HuH-7 (cell line): ENCODE measurements at regions not wholly inside any gene's neighbourhood (a gene's known extent, or its start where the extent isn't known, plus 50 kb on each side); places are given as distances from the start of the nearest gene placed in this dataset.
"Not testable (repeated sequence)": the region's sequence is repeated elsewhere in the genome, so short reads cannot be mapped to it uniquely, and the experiment has no call there.

ENCODE experiments used
- DNase-seq: peaks from one replicate; pipeline ENCODE4 v3.0.0; 2011; ENCODE audit warnings: low spot score

DNA sequence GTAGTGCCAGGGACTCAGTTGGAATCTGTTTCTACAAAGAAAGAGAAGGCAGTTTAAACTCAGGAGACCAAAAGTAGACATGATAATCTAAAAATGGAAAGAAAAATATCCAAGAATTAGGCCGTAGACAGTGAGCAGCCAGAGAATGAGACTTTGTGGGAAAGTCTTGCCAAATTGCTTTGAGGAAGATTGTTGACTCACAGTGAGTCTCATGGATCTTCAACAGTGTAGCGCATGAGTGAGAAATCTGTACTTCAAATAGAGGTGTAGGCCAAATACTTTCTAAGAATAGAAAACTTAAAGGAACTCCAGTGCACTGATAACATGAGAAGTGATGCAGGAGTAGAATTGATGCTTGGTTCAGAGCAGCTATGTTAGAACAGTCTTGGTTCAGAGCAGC lies 284.5 kb downstream of the HTR1B start:
- DNase-seq = no peak

DNA sequence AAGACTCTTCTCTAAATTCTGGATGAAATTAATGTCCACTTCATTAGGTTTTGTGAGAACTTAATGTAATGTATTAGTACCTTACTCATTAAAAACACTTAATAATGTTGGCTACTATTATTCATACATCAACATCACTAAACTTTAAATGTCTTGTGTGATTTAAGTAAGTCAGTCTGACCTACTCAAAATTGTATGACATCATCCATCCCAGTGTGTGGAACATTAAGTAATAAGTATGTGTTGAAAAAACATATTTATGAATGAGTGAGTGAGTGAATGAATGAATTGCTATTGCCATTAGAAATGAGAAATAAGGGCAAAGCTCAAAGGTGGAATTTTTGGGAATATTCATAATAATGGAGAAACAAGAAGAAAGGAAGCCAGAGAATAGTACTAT lies 285.8 kb downstream of the HTR1B start:
- DNase-seq = no peak

DNA sequence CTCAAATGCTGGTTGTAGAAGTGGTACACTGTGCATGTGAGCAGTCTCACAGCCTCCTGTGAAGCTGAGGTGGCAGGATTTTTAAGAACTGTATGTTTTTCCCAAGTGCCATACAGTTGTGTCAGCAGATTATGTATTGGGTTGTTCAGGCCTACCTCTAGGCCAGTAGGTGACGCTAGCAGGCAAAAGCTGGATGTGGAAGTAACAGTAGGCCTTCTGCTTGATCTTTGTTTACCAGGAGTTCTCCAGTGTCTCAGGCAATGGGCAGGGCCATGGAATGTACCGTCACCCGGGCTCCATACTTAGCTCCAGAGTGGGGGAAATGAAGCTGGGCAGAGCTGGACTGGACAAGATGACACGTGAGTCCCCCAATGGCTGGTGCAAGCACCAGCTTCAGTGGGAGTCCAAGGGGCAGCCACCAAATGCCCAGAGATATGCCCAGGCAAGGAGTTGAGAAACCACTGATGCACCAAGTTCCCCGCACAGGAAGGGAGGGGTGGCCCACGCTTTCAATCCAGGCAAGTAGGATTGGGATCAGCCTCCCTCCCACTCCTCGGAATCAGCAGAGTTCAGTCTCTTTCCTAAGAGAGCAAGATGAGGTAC lies 289.7 kb downstream of the HTR1B start:
- peak; percentile 1 for DNase-seq

DNA sequence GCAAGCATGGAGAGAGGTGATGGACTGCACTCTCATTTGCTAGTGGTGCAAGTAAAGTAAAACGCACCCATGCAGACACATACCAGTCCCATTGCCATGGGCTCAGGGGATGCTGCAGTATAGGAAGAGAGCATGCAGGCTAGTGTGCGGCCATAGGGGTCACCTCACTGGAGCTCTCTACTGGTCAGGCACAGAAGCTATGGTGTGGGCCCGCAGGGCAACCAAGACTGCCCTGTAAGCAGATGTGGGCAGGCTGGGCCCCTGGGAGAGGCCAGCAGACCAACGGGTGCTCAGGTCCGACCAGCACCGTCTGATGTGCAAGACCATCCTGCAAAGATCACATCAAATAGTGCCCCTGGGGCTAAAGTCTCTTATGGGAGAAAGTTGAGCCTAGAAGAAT lies 290.7 kb downstream of the HTR1B start:
- DNase-seq = no peak

DNA sequence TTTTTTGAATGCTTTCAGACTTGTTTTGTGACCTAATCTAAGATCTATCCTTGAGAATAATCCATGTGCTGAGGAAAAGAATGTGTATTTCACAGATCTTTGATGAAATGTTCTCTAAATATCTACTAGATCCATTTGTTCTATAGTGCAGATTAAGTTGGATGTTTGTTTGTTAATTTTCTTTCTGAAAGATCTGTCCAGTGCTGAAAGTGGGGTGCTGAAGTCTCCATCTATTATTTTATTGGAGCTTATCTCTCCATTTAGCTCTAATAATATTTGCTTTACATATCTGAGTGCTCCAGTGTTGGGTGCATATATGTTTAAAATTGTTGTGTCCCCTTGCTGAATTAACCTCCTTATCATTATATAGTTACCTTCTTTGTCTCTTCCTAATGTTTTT lies 303.6 kb downstream of the HTR1B start:
- DNase-seq = no peak

DNA sequence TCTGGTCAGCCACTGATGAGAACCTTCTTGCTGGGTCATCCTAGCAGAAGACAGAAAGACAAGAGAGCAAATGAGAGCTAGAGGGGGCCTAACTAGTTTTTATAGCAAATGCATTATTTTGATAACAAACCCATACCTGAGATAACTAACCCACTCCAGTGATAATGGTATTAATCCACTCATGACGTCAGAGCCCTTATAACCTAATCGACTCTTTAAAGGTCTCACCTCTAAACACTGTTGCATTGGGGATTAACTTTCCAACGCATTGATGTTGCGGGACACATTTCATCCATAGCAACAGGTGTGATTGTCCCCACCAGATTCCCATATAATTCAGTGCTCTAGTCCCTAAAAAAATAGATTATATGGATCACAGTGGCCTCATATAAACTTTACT lies 312.1 kb downstream of the HTR1B start:
- no peak for DNase-seq

DNA sequence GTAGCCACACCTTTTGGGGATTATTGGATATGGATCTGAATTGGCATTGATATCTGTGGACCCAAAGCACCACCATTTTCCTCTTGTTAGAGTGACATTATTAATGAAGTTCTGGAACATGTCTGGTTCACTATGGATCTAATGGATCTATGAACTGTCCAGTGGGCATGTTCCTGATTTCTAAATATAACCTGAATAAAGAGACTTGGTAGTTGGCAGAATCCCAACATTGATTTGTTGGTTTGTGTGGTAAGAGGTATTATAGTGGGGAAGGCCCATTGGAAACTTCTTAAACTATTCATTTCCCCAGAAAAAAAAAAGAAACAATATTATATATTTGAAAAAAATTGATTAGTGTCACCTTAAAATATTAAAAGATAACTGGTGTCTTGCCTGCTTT lies 312.6 kb downstream of the HTR1B start:
- no peak for DNase-seq

DNA sequence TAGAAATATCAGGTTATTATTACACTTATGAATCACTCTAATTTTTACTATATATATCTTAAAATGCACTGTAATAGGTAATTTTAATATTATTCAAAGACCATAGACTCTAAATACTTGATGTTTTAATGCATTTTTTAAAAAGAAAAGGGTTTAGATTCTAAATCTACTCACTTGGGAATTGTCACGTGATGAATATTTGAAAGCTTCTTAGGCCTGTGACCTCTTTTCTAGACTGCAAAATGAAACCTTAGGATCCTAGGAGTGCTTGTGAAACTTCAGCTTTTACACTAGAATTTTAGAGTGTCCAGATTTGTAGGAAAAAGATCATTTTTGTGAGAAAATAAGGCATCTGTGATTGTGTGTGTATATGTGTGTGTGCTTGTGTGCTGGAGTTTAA lies 318.0 kb downstream of the HTR1B start:
- no peak for DNase-seq

DNA sequence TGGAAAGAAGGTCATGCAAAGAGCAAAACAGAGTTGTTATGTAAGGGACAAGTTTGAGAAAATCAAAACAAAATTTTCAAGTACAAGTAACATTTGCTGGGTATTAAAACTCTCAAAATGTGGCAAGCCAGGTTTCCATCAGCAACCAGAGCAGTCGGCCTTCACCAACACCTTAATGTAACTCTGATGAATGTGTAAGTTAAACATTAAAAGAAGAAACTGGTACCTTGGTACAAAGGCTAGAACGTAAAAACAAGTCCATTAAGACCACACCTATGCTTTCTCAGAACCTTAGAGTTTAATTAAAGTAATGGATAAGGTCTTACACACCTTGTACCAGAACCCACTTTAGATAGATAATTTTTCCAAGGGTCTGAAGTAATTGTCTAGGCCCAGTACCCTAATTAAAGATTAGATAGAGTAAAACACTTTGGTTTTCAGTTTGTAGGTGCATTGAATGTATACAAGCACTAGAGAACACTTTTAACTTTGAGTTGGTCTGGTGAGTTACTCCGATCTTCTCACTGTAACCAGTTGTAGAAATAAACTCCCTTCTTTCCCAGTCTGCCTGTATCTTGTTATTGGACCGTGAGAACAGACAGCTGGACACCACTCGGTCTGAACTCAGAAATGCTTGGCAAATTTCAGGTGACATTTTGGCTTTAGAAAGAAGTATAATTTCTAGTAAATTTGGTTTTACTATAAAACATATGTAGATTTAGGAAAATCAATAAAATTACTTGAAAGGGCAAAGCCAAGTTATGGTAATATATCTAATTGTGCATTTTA lies 319.4 kb downstream of the HTR1B start:
- no peak for DNase-seq

DNA sequence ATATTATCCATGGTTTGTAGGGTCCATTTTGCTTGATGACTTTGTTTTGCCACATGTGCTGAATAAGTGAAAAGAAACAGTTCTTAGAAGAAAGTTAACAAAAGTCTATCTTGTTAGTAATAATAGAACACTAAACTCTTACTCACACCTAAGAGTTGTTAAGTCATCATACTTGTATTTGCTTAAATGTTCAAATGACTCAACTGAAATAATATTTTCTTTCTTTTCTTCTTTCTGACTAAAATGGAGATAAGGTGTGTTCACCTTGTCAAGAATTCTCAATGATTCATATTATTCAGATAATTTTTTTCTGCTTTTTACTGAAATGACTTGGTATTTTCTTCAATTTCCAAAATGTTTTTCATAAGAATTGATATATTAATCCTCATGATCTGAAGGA lies 327.2 kb downstream of the HTR1B start:
- DNase-seq = no peak

DNA sequence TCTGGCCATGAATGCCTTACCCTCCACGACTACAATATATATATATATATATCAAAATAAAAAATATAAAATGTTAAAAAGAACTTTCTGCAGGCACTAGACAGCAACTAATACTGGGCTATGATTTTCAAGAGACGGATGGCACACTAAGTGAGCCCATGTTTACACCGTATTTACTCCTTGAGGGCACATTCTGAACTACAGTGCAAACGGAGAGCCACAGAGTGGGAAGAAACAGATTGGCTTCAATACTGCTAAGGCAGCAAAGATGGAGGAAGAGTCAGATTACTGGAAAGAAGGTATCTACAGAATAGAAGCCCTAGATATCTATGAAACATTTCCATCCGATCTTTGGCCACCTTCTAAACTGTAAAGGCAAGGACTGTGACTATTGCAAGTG lies 330.3 kb downstream of the HTR1B start:
- DNase-seq = no peak

DNA sequence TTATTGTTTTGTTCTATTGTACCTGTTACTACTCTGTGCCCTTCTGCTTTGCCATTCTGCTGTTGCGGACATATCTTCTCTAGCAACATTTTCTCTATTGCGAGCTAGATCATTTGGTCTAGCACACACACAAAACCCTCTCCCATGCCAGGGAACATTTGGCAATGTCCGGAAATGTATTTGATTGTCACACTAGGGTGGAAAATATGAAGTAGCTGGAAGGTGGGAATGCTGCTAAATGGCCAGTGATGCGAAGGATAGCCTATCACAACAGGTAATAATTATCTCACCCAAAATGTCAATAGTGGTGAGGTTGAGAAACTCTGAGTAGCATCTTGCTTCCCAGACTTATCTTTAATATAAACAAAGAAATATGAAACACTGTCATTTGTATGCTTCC lies 331.9 kb downstream of the HTR1B start:
- no peak for DNase-seq

DNA sequence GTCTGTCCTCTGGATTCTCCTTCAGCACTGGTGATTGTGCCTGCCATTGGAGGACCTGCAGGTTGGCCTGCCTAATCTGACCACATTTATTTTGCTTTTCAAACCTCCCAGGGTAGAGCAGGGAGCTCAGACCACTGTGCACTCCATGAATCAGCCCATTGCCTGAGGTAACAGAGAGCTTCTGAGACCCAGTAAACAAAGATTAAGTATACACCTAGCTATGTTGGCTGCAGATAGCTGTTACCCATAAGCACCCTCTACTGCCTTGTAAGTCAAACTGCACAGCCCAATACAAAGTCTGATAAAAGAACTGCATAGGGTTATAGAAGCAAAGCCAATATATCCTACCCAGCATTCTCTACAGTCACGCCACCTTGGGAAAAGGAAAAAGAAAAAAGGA lies 338.7 kb downstream of the HTR1B start:
- no peak for DNase-seq

DNA sequence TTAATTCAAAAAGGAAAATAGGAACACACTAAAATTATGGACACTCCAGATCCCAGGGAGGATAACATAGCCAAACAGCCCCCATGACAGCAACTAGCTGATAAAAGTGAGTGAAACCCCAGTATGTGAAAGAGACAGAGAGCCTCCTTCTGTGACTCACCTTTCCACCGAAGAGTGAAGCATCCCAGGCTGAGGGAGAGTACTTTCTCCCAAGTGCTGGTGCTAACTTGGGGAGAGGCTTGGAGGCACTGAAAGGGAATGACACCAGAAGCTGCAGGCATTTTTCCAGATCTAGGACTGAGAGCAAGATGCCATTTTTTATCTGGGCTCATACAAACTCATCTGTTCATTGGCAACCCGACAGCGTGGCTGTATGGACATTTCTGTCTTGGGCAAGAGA lies 339.8 kb downstream of the HTR1B start:
- DNase-seq = no peak

DNA sequence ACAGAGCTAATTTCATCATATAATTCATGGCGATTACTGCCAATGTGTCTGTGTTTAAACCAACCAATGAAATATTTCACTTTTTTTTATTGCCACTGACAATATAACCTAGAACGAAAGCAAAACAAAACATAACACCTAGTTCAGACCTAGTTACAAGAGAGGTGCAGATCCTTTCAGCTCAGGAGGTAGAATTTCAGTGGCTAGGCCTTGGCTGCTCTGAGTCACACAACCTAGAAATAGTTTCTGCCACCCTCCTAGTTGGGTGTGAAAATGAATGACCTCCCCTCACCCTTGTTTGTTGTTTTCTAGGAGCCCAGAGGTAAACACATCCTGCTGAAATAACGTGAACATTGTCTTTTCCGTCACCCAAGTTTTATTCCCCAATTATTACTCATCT lies 356.3 kb downstream of the HTR1B start:
- DNase-seq = no peak

DNA sequence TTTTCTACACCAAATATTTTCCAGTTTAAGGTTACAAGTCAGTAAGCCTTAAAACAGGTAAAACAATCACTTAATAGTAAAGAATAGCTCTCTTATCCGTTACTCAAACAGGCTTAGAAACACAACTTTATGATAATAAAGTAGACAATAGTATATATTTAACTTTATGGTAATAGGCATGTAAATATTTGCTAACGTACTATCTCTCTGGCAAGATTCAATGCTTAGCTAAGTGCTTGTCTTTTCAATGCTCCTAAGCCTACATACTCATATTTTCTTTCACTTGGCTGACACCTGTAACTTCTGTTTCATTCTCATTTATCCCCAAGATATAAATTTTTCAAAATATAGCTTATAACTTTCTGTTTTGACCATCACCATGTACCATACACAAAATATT lies 358.2 kb downstream of the HTR1B start:
- DNase-seq = no peak

DNA sequence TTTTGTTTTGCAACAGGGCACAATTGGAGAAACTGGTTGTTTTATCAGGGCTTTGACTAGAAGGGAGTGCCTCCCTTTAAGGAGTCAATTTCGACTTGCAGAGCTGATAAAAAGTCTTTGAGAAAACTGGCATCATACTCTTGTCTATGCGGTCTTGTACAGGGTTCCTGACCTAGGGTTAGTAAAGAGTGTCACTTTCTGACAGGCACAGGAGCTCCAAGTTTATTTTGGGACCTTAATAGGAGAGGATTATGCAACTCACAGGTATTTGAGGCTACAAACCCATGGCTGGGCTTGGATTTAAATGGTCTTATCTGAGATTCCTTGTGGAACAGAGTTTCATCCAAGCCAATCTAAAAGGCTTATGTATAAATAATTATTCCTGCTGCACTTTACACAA lies 365.4 kb downstream of the HTR1B start:
- no peak for DNase-seq

DNA sequence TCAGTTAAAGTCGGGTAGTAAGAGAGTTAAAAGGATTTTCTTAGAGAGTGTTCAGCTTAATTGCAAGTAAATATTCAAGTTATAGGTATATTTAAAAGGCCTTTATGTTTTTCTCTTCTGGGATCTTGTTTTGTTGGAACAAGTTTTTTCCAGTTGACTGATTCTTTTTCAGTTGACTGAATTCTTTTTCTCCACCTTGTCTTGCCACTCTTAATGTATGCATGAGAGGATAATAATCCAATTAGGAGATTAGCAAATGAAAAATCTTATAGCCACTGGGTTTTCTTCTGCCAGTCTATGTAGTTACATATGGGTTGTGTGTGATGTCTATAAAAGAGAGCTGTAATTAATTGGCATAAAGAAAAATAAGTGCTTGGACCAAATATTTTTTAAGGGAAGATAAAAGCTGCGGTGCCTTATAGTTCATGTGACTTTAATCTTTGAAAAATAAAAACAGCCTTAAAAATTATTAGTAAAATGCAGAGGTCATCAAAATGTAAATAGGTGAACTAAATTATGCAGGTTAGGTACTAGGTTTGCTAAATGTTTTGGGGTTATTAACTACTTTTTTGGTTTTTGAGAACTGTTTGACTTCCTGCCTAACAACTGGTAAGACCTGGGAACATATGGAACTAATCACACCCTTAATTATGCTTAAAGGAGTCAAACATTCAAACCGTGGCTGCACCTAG lies 367.2 kb downstream of the HTR1B start:
- DNase-seq = no peak

DNA sequence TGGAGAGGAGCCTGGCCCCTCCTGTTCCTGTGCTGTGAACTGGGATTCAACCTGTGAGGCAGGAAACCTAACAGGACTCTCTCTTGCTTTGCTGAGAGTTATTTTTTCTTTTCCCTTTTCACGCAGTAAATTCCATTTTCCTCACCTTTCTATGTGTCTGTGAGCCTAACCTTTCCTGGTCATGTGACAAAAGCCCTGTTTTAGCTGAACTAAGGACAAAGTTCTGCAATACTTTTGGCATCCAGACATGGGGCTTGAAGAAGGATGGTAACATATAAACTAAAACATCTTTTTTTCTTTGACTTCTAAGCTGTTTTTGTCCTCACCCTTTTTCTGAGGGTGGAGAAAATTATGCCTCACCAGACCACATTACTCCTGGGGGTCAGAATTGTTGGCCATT lies 368.5 kb downstream of the HTR1B start:
- no peak for DNase-seq

DNA sequence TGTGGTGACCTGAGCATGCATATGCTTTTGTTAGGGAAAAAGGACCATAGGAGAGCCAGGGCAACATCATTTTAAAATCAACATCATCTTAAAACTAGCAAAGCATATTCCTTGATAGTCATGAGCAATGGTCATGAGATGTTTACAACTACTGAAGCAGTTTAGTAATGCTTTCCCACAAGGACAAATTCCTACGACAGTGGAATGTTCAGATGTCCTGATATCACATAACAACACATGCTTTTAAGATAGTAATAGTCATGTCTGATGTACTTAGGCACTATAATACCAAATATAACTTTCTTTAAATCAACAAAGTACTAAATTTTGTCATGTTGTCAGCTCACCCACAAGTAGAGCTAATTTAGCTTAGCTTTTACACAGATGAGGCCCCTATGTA lies 370.3 kb downstream of the HTR1B start:
- no peak for DNase-seq

DNA sequence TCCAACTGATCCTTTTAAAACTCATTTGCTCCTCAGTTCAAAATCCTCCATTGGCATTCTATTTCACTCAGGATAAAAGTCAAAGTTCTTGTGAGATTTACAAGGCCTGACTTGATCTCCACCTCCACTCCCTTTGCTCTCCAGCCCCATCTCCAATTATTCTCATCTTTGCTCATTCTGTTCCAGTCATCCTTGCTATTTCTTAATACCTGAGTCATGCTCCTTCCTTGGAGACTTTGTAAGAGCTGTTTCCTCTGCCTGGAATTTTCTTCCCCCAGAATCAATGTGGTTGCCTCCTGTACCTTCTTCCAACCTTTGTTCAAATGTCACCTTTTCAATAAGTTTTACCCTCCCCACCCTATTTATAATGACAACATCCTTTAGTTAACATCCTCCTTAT lies 373.5 kb downstream of the HTR1B start:
- DNase-seq = no peak

DNA sequence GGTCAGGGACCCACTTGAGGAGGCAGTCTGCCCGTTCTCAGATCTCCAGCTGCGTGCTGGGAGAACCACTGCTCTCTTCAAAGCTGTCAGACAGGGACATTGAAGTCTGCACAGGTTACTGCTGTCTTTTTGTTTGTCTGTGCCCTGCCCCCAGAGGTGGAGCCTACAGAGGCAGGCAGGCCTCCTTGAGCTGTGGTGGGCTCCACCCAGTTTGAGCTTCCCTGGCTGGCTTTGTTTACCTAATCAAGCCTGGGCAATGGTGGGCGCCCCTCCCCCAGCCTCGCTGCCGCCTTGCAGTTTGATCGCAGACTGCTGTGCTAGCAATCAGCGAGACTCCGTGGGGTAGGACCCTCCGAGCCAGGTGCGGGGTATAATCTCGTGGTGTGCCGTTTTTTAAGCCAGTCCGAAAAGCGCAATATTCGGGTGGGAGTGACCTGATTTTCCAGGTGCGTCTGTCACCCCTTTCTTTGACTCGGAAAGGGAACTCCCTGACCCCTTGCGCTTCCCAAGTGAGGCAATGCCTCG lies 375.4 kb downstream of the HTR1B start:
- DNase-seq = not testable (repeated sequence)

DNA sequence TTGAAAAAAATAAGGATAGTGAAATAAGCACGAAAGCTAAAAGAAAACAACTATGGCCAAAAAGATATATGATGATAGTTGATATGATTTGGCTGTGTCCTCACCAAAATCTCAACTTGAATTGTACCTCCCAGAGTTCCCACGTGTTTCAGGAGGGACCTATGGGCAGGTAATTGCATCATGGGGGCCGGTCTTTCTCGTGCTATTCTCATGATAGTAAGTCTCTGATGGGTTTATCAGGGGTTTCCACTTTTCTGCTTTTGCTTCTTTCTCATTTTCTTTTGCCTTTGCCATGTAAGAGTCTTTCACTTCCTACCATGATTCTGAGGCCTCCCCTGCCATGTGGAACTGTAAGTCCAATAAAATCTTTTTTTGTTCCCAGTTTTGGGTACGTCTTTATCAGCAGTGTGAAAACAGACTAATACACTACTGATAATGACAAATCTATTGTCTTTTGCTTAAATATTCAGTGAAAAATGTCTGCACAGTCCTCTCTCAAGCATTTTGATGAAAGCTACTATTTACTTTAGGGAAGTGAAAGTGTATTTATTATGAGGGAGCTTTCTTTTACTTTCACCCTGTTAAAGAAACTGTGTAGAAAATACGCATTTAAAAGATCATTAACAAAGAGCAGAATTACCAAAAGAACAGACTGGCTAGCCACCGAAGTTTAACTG lies 389.1 kb downstream of the HTR1B start:
- DNase-seq = no peak
